Cardiac fibroblast (primary cell): ENCODE measurements at regions not wholly inside any gene's neighbourhood (a gene's known extent, or its start where the extent isn't known, plus 50 kb on each side); places are given as distances from the start of the nearest gene placed in this dataset.

Source experiments
- DNase-seq, 2 donors: peaks; one replicate each; pipeline versions ENCODE4 v3.0.0 to v3.0.0-alpha.2; 2010; ENCODE audit warnings: low read depth in 2 of 2
- H3K4me3 ChIP-seq, 2 donors: replicated peaks in 1 of 2; 1 replicate in 1 of 2; 2 replicates in 1 of 2; pipeline ENCODE4 v1.5.1; 2011; ENCODE audit warnings: low read depth in 2 of 2, low read length in 2 of 2, mild to moderate bottlenecking in 2 of 2, moderate library complexity in 1 of 2
- CTCF ChIP-seq: IDR thresholded peaks from one replicate; pipeline ENCODE4 v1.5.1; 2011; ENCODE audit warnings: low read depth, mild to moderate bottlenecking, low read length, inconsistent platforms

GRCh38 chr6:68343901-68344300 is 291.2 kb upstream of the ADGRB3 start:
- DNase-seq, result peak; percentile 31 to 68
- peak; percentile 53 for TF ChIP-seq CTCF
- H3K4me3 ChIP-seq, result no peak overlapping the region

- H3K4me3 ChIP-seq, result no peak overlapping the region
- no peak for TF ChIP-seq CTCF
- DNase-seq, result no peak
Measured at GRCh38 chr6:68342286-68342685, 292.8 kb upstream of the ADGRB3 start.

- H3K4me3 ChIP-seq, result no peak overlapping the region
- no peak for TF ChIP-seq CTCF
- no peak for DNase-seq
Measured at GRCh38 chr6:68339488-68340131, 295.5 kb upstream of the ADGRB3 start.

- peak in 1 of 2 donors; percentile 3 for DNase-seq
- TF ChIP-seq CTCF, result no peak
- no peak overlapping the region for H3K4me3 ChIP-seq
Measured at GRCh38 chr6:68333442-68333841, 301.6 kb upstream of the ADGRB3 start.

- H3K4me3 ChIP-seq, result no peak overlapping the region
- peak in 1 of 2 donors; percentile 24 for DNase-seq
- TF ChIP-seq CTCF, result no peak
Measured at GRCh38 chr6:68328156-68328555, 306.9 kb upstream of the ADGRB3 start.

GRCh38 chr6:68326762-68327161 is 308.3 kb upstream of the ADGRB3 start:
- no peak for TF ChIP-seq CTCF
- DNase-seq, result no peak
- no peak overlapping the region for H3K4me3 ChIP-seq

GRCh38 chr6:68317366-68317765 is 317.7 kb upstream of the ADGRB3 start:
- TF ChIP-seq CTCF, result no peak
- H3K4me3 ChIP-seq, result no peak overlapping the region
- DNase-seq, result peak in 1 of 2 donors; percentile 5
